ENCODE measurements at regions not wholly inside any gene's neighbourhood (a gene's known extent, or its start where the extent isn't known, plus 50 kb on each side); places are given as distances from the start of the nearest gene placed in this dataset.

- no peak for DNase-seq (ENCODE audit: low spot score)
Observed at GRCh38 chr20:60064554-60065196, 106.5 kb downstream of the CDH26 start.

GRCh38 chr20:60065741-60066437, 107.7 kb downstream of the CDH26 start:
- DNase-seq (ENCODE audit: low spot score) = no peak

GRCh38 chr20:60066438-60066823, 108.2 kb downstream of the CDH26 start:
- no peak for DNase-seq (ENCODE audit: low spot score)

- DNase-seq (ENCODE audit: low spot score) = no peak
Observed at GRCh38 chr20:60068509-60068908, 110.3 kb downstream of the CDH26 start.

GRCh38 chr20:60069656-60070055, 111.4 kb downstream of the CDH26 start:
- DNase-seq (ENCODE audit: low spot score) = no peak

GRCh38 chr20:60070791-60071190, 112.6 kb downstream of the CDH26 start:
- no peak for DNase-seq (ENCODE audit: low spot score)

GRCh38 chr20:60071965-60072364, 113.7 kb downstream of the CDH26 start:
- DNase-seq (ENCODE audit: low spot score) = no peak

- DNase-seq (ENCODE audit: low spot score) = no peak
Observed at GRCh38 chr20:60073086-60073485, 114.9 kb downstream of the CDH26 start.

GRCh38 chr20:60073504-60073903, 115.3 kb downstream of the CDH26 start:
- no peak for DNase-seq (ENCODE audit: low spot score)

GRCh38 chr20:60074276-60074675, 116.1 kb downstream of the CDH26 start:
- DNase-seq (ENCODE audit: low spot score) = no peak

- DNase-seq (ENCODE audit: low spot score) = no peak
Observed at GRCh38 chr20:60078351-60079250, 120.4 kb downstream of the CDH26 start.

GRCh38 chr20:60080401-60080800, 122.2 kb downstream of the CDH26 start:
- no peak for DNase-seq (ENCODE audit: low spot score)

- DNase-seq (ENCODE audit: low spot score) = no peak
Observed at GRCh38 chr20:60085551-60086132, 127.4 kb downstream of the CDH26 start.

- no peak for DNase-seq (ENCODE audit: low spot score)
Observed at GRCh38 chr20:60086821-60087562, 128.8 kb downstream of the CDH26 start.

- no peak for DNase-seq (ENCODE audit: low spot score)
Observed at GRCh38 chr20:60087563-60088105, 129.4 kb downstream of the CDH26 start.

- DNase-seq (ENCODE audit: low spot score) = no peak
Observed at GRCh38 chr20:60088236-60088635, 130.0 kb downstream of the CDH26 start.

GRCh38 chr20:60090631-60091030, 132.4 kb downstream of the CDH26 start:
- no peak for DNase-seq (ENCODE audit: low spot score)

GRCh38 chr20:60091305-60091704, 133.1 kb downstream of the CDH26 start:
- no peak for DNase-seq (ENCODE audit: low spot score)

- no peak for DNase-seq (ENCODE audit: low spot score)
Observed at GRCh38 chr20:60091861-60092260, 133.6 kb downstream of the CDH26 start.

- no peak for DNase-seq (ENCODE audit: low spot score)
Observed at GRCh38 chr20:60092729-60093128, 134.5 kb downstream of the CDH26 start.

- no peak for DNase-seq (ENCODE audit: low spot score)
Observed at GRCh38 chr20:60095456-60095855, 137.2 kb downstream of the CDH26 start.
